NCI-H2107 (cell line): ENCODE measurements at regions not wholly inside any gene's neighbourhood (a gene's known extent, or its start where the extent isn't known, plus 50 kb on each side); places are given as distances from the start of the nearest gene placed in this dataset.

ENCODE experiments used
- DNase-seq: peaks from one replicate; lab custom pipeline; 2025; lab: John Stamatoyannopoulos, UW

- DNase-seq, result no peak
Observed at GRCh38 chr3:174659511-174659910, 199.6 kb upstream of the NAALADL2 start.

DNA sequence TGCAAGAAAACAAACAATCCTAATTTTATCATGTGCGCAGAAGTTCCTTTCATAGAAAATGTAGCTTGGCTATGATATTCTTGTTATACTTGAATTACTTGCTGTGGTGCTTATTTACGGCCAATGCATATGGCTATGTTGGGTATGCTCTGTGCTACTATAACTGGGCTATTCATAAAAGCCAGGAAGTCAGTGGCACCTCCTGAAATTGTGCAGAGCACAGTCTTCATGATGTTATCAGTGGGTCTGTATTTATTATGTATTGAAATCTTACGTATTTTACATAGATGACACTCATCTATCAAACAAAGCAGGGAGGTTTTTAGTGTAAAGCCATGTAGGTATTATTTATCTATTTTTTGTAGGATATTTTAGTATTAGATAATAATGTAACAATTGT, 196.5 kb upstream of the NAALADL2 start:
- no peak for DNase-seq

GRCh38 chr3:174667386-174667785, 191.7 kb upstream of the NAALADL2 start:
- DNase-seq, result no peak

- DNase-seq, result no peak
Observed at GRCh38 chr3:174675406-174675805, 183.7 kb upstream of the NAALADL2 start.

GRCh38 chr3:174681784-174682183, 177.3 kb upstream of the NAALADL2 start:
- DNase-seq, result no peak

GRCh38 chr3:174685796-174686195, 173.3 kb upstream of the NAALADL2 start:
- no peak for DNase-seq

- no peak for DNase-seq
Observed at GRCh38 chr3:174697310-174697709, 161.8 kb upstream of the NAALADL2 start.

- DNase-seq, result no peak
Observed at GRCh38 chr3:174700736-174701135, 158.4 kb upstream of the NAALADL2 start.

- DNase-seq, result no peak
Observed at GRCh38 chr3:174710612-174711011, 148.5 kb upstream of the NAALADL2 start.

- no peak for DNase-seq
Observed at GRCh38 chr3:174715386-174715785, 143.7 kb upstream of the NAALADL2 start.

- no peak for DNase-seq
Observed at GRCh38 chr3:174716956-174717505, 142.1 kb upstream of the NAALADL2 start.

- DNase-seq, result no peak
Observed at GRCh38 chr3:174720717-174721116, 138.4 kb upstream of the NAALADL2 start.

- DNase-seq, result no peak
Observed at GRCh38 chr3:174725303-174725702, 133.8 kb upstream of the NAALADL2 start.

GRCh38 chr3:174737966-174738365, 121.2 kb upstream of the NAALADL2 start:
- DNase-seq, result no peak

- no peak for DNase-seq
Observed at GRCh38 chr3:174749143-174749542, 110.0 kb upstream of the NAALADL2 start.

- DNase-seq, result no peak
Observed at GRCh38 chr3:174755833-174756829, 103.0 kb upstream of the NAALADL2 start.

DNA sequence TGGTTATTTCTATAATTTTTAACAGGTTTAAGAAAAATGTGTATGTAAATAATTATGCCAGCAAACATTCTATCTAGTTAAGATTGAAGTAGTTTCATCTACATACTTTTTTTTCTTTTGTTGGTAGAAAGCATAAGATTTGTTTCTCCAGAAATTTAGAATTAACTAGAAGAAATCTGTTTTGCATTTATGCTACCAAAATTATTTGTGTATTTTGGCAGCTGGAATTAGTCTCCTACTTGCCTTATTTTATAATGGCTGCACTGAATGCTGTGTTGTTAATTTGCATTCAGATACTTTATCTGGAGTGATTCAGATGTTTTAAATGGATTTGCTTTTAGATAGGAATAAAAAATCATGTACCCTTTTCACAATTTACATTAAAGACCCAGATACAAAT, 100.2 kb upstream of the NAALADL2 start:
- no peak for DNase-seq

DNA sequence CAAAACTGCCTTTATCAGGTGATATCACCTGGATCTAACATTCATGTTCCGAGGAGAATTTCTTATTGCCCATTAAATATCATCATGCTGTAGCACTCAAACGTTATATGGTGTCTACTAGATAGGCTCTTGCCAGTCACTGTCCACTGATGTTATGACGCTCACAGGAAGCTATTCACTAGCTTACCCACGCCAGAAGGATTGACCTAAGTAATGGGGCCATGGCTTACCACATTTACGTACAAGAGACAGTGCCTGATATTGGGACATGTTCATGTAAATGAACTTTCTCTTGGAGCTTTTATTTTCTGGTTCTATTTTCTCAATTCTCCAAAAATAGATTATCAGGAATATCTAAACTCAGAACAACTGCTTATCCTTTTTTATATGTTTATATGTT, 91.7 kb upstream of the NAALADL2 start:
- no peak for DNase-seq

- no peak for DNase-seq
Observed at GRCh38 chr3:174767853-174768382, 91.2 kb upstream of the NAALADL2 start.

DNA sequence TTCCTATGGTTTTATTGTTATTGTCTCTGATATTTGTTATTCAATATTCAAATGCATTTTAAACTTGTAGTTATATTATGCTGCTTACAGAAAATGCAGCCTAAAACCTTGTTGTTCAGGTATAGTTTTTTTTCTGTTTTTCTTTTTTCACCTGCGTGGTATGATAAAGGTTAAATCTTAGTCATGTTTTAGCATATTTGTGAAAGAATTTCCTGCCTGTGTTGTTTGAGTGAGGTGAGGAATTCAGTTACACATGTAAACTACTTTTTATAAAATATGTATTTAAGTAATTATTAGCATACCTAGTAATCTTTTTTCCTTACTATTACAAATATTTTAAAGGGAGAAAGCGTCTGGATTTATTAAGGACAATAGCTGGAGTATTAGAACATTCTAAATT, 90.0 kb upstream of the NAALADL2 start:
- no peak for DNase-seq

DNA sequence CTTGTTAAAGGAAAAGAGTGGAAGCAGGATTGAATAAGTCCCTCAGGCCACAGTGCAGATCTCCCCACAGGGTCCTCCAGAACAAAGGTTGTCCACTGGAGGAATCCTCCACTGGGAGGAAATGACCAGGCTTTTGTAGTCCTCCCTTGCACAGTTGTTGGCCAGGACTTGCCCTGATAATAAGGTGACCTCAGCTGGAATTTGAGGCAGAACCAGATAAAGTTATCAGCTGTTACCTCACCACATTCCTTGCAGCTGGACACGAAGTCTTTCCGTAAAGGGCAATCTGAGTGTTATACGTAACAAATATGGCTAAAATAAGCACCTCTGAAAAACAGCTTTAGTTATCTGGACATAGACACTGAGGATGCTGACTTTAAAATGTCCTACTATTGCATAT, 83.5 kb upstream of the NAALADL2 start:
- DNase-seq, result no peak

DNA sequence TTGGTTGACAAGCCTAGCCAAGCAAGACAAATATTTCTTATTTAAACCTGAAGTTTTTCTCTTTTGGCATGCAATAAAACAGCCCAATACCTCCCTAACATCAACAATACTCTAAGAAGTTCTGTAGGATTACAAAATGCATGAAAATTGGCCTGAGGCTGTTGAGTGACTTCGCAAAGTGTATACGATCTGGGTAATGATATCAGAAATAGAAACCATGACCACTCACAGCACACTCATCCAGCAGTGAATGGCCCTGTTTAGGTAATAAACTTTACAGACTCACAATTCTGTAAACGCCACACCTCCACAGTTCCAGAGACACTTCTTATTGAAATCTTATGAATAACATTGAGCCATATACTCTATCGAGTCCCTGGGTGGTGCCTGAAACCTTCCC, 83.0 kb upstream of the NAALADL2 start:
- DNase-seq, result no peak

- DNase-seq, result no peak
Observed at GRCh38 chr3:174776636-174777035, 82.5 kb upstream of the NAALADL2 start.
